GM03348 (cell line): ENCODE measurements at regions not wholly inside any gene's neighbourhood (a gene's known extent, or its start where the extent isn't known, plus 50 kb on each side); places are given as distances from the start of the nearest gene placed in this dataset.
A peak's percentile ranks its signal among the peaks of the same experiment; 100 is the strongest.
"Not testable (repeated sequence)": the region's sequence is repeated elsewhere in the genome, so short reads cannot be mapped to it uniquely, and the experiment has no call there.

Source experiments
- DNase-seq: peaks from one replicate; pipeline ENCODE4 v3.0.0; 2012; ENCODE audit warnings: low spot score

- no peak for DNase-seq
Measured at GRCh38 chr4:163077680-163078079, 89.0 kb downstream of the NAF1 start.

DNA sequence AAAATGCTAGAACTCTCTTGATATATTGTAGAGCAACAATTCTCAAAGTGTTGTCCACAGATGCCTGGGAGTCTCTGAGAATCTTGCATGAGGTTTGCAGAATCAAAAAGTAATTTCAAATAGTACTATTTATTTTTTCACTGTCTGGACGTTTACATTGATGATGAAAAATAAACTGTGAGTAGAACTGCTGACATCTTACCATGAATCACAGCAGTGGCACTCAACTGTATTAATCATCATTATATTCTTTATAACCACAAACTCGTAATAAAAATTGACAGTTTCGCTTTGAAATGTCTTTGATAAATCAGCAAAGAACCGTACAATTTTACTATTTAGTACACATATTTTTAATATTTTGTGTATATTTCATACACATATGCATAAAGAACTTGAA is 94.5 kb downstream of the NAF1 start:
- no peak for DNase-seq

DNA sequence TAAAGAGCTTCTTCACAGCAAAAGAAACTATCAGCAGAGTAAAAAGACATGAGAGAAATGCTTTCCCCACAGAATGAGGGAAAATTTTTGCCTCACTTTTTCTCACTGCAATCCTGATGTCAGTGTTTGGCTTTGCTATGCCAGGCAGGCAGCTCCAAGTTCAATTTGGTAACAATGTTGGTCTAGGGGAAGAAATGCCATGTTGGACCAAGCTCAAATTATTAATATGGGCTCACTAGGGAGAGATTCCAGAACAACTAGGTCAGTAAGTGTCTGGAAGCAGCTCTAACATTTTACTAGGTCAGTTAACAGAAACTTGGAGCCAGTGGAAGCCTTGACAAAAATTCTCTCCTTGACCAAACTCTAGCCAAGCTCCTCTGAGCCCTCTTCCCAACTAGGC is 95.4 kb downstream of the NAF1 start:
- DNase-seq = no peak

DNA sequence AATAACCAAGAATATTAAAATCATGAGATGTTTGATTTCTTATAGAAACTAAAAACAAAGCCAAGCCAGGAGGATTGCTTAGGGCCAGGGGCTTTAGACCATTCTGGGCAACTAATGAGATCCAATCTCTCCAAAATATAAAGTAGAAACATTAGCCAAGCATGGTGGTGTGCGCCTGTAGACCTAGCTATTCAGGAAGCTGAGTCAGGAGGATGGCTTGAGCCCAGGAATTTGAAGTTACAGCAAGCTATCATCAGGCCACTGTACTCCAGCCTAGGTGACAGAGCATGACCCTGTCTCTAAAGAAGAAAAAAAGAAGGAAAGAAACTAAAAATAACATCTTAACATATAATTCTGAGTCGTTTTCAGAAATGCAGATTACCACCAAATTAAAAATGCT is 96.7 kb downstream of the NAF1 start:
- DNase-seq = no peak

GRCh38 chr4:163063891-163064290 is 102.8 kb downstream of the NAF1 start:
- no peak for DNase-seq

GRCh38 chr4:163048447-163048846 is 118.2 kb downstream of the NAF1 start:
- DNase-seq = peak; percentile 53

- no peak for DNase-seq
Measured at GRCh38 chr4:163042306-163042705, 124.4 kb downstream of the NAF1 start.

GRCh38 chr4:163017135-163017534 is 149.6 kb downstream of the NAF1 start:
- no peak for DNase-seq

DNA sequence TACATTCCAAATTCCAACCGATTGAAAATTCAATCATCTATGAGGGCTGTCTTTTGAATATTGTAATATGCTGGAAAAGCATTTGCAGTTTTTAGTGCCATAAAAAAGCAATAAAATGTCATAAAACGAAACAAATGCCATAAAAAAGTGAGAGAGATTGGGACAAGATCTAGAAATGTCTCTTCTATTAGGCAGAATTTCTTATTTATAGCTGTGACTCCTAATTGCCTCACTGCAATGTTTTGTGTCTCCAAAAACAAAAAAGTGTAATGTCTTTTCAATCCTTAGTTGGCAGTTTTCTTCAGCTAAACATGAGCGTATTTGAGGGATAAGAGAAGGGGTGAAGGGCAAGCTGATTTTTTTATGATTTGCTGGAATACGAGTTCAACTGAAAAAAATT is 153.9 kb downstream of the NAF1 start:
- DNase-seq = no peak

- DNase-seq = no peak
Measured at GRCh38 chr4:163003979-163004378, 162.7 kb downstream of the NAF1 start.

GRCh38 chr4:162988530-162988929 is 178.2 kb downstream of the NAF1 start:
- no peak for DNase-seq

GRCh38 chr4:162985131-162985530 is 181.6 kb downstream of the NAF1 start:
- DNase-seq = no peak

GRCh38 chr4:162984621-162985020 is 182.1 kb downstream of the NAF1 start:
- DNase-seq = peak; percentile 2

DNA sequence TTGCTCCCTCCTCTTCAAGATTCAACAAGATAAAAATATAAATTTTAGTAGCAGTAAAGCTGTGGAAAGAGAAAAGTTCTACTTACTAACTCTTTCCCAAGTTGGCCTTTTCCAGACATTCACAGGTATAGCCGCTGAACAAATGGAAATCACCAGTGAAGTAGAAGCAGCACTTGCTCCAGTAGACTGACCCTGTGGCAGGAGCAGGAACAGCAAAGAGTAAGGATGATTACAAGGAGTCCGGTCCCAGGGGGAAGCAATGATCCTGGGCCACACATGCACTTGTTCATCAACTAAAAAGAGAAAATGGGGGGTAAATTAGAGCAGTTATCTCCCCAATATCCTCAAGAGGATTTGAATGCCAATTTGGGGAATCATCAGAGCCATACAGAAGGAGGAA is 184.9 kb downstream of the NAF1 start:
- DNase-seq = no peak

DNA sequence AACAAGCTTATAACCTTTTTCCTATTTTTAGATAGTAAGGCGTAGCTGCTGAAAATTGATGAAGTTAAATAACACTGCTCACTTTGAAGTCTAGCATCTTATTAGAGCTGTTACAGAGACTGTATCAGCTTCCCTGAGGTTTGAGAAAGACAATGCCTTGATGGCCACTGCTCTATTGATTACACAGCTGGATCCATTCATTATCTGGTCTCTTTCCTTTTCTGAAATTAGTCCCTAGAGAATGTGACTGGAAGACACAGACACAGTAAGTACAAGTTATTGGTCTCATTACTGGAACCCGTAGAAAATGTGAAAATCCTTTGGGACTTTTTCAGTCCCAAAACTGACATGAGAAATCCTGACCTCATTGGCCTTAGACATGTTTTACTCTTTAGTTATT is 188.3 kb downstream of the NAF1 start:
- DNase-seq = no peak

DNA sequence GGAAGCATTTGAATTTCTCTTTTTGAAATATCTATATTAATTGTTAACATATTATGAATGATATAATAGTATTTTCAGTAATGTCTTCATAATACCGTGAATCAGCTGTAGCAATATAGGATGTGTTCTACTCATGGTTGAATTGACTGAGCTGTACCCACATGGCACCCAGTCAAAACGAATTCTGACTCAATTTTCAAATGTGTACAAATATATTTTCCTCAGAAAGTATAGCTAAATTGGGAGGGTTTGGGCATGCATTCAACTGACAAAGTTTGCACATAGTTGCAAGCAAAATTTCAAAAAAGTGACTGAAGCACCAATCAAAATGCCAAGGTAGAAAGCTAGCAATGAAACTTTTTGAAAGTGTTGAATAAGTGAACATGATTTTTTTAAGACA is 188.9 kb downstream of the NAF1 start:
- no peak for DNase-seq

DNA sequence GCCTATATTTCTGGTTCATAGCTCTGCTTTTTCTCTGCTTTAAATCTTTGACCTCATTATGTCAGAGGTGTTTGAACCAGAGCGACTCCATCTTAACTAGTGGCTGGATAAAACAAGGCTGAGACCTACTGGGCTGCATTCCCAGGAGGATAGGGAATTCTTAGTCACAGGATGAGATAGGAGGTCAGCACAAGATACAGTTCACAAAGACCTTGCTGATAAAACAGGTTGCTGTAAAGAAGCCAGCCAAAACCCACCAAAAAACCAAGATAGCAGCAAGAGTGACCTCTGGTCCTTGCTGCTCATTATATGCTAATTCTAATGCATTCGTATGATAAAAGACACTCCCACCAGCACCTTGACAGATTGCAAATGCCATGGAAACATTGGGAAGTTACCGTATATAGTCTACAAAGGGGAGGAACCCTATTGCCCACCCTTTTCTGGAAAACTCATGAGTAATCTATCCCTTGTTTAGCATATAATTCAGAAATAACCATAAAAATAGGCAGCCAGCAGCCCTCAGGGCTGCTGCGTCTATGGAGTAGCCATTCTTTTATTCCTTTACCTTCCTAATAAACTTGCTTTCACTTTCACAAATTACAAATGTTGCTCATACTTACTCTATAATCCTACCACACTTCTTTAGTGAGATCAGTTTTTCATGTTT is 193.9 kb downstream of the NAF1 start:
- no peak for DNase-seq

DNA sequence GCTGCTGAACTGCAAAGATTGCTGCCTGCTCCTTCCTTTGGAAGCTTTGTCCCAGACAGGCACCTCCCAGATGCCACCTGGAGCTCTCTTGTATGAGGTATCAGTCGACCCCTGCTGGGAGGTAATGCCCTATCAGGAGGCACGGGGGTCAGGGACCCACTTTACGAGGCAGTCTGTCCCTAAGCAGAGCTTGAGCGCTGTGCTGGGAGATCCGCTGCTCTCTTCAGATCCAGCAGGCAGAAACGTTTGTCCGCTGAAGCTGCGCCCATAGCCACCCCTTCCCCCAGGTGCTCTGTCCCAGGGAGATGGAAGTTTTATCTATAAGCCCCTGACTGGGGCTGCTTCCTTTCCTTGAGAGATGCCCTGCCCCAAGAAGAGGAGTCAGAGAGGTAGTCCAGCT is 197.5 kb downstream of the NAF1 start:
- no peak for DNase-seq

DNA sequence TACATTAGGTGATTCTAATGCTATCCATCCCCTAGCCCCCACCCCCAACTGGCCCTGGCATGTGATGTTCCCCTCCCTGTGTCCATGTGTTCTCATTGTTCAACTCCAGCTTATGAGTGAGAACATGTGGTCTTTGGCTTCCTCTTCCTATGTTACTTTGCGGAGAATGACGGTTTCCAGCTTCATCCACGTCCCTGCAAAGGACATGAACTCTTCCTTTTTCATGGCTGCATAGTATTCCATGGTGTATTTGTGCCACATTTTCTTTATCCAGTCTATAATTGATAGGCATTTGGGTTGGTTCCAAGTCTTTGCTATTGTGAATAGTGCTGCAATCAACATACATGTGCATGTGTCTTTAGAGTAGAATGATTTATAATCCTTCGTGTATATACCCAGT is 200.7 kb downstream of the NAF1 start:
- not testable (repeated sequence) for DNase-seq

- no peak for DNase-seq
Measured at GRCh38 chr4:162959046-162959445, 207.6 kb downstream of the NAF1 start.

DNA sequence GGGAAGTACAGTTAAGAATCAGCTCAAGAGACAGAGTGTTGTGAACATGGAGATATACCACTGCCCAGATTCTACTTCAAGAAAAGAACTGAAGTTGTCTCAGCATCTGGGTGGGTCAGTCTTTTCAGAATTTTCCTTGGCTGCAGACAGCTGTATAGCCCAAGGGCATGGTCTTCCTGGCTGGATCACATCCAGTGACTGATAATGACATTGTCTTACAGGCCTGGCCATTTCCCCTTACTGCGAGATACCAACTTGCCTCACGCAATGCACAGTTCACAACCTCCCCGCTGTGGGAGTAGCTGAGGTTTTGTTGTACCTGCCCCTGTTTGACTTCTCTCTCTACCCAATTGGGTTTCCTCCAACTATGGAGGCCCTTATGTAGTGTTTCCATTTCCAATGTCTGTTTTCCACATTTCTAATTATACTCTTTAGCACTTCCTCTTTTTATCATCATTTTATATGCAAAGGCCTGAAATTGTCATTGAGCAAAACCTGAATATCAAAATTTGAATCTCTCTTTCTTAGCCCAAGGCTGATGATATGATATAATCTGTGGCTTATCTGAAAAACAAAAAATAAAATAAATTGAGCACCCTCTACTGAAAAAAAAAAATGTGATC is 209.1 kb downstream of the NAF1 start:
- DNase-seq = no peak

DNA sequence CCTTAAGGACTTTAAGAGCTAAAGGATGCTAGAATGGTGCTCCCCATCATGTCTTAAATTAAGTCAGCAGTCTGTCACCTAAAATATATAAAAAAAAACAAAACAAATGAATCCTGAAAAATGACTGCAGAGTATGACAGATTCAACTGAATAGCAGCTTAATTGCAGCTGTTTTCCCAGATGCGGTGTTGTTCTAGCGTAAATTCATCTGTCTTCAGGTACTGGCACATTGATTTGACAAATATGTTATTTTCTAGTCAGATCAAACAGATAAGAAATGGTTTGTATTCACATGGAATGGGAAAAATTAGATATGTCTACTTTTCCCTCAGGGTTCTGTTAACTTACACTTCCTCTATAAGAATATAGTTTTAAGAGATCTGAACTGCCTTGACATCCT is 211.7 kb downstream of the NAF1 start:
- no peak for DNase-seq

- no peak for DNase-seq
Measured at GRCh38 chr4:162952232-162952631, 214.5 kb downstream of the NAF1 start.

- no peak for DNase-seq
Measured at GRCh38 chr4:162945713-162946112, 221.0 kb downstream of the NAF1 start.
